Germinal center (tissue), 1 donor: ENCODE measurements at regions not wholly inside any gene's neighbourhood (a gene's known extent, or its start where the extent isn't known, plus 50 kb on each side); places are given as distances from the start of the nearest gene placed in this dataset.

Source experiments
- DNase-seq: peaks from one replicate; pipeline ENCODE4 v3.0.0; 2012; ENCODE audit warnings: mixed read lengths, low spot score

DNA sequence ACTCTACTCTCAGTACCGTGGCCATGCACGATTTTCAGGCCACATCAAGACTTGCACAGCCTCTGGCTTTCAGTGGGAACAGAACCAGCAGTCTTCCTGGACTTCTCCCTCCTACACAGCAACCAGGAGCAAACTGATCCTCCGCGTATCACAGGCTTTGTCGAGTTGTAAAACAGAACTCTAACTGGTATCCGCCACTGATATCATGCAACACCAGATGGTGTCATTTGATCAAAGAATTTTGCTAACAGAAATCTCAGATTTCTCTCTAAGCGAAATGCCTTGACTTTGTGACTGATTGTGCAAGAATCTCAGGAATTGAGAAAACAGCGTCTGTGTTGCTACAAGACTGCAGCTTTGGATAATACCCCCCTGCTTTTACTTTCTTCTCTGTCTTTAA, 85.7 kb downstream of the COPS8 start:
- DNase-seq: no peak

DNA sequence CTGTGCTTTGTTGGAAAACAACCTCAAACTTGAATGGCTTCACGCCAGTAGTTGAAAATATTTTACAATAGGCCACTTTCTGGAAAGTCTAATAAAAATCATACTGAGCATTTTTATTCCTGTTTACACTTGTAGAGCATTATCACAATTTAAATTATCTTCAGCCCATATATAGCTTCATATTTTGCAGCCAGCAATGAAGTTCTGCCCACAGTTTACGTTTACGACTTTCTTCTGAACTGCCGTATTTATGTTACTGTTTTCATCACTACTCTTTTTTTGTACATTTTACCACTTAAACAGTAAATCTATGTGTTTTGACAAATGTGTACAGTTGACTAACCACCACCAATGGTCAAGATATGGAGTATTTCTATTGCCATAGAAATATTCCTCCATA, 86.2 kb downstream of the COPS8 start:
- no peak for DNase-seq

- no peak for DNase-seq
These were observed 91.4 kb downstream of the COPS8 start for GRCh38 chr2:237177052-237177451.

GRCh38 chr2:237177986-237178385, 92.3 kb downstream of the COPS8 start:
- DNase-seq: no peak

GRCh38 chr2:237178396-237178795, 92.7 kb downstream of the COPS8 start:
- DNase-seq: no peak

DNA sequence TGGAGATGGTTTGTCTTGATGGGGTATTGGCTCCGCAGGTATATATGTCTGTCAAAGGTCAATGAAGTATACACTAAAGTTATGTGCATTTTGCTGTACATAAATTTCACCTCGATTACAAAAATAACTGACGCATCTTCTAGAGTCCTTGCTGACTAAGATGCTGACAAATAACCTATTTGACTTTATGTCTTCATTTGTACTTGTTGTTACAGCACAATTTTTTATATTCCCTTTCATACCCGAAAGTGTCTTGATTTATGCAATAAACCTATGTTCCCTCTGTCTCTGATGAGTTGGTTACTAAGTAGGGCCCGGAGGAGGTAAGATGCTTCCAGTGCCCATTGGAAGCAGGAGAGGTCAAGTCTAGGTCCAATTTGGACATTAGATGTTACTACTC, 93.5 kb downstream of the COPS8 start:
- DNase-seq: no peak

GRCh38 chr2:237180187-237180586, 94.5 kb downstream of the COPS8 start:
- DNase-seq: no peak

GRCh38 chr2:237180987-237181386, 95.3 kb downstream of the COPS8 start:
- DNase-seq: no peak

DNA sequence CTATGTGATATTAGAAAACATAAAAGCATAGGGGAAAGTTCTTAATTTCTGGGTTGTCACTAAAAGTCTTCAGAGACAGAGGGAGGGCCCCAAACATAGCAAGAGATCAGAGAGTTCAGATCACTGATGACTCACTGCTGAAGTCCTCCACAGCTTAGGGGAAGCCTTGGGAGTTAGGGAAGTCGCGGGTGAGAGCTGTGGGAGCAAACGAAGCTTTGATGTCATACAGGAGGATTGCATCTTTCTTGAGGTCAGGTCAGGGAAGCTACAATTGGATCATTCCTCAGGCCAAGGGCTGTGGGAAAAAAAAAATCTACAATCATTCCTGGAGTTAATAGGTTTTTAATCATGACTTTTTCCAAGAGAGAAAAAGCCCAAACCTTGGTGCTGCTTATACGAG, 96.2 kb downstream of the COPS8 start:
- no peak for DNase-seq

DNA sequence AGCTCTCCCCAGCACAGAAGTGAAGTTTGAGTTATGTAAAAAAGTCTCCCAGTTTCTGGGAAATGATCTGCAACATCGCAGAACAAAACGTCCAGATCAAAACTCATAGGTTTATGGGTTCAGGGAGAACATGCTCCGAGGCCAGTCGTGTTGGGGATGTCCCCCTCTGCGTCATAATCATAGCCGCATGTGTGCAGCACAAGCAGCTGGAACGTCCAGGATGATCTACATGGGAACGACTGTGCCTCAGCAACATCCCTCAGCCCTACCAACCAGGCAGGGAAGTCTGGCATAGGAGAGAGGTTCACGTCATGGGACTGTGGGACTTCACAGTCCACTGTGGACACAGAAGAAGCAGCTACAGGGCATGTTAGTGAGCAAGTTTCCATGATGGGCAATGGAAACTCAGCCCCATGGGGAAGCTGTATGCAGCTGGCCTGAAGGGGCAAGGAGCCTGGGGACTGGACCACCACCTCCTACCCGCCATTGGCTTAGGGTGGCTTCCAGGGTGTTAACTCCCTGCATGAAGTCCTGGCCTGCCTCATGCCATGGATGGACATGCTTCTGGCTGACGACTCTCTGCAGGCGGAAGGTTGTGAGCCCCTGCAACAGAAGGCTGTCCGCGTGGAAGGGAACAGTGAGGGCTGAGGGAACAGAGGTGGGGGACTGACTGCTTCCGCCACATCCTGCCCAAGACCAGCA, 96.9 kb downstream of the COPS8 start:
- no peak for DNase-seq

- DNase-seq: no peak
These were observed 98.7 kb downstream of the COPS8 start for GRCh38 chr2:237184192-237184918.

- no peak for DNase-seq
These were observed 99.3 kb downstream of the COPS8 start for GRCh38 chr2:237184919-237185552.

DNA sequence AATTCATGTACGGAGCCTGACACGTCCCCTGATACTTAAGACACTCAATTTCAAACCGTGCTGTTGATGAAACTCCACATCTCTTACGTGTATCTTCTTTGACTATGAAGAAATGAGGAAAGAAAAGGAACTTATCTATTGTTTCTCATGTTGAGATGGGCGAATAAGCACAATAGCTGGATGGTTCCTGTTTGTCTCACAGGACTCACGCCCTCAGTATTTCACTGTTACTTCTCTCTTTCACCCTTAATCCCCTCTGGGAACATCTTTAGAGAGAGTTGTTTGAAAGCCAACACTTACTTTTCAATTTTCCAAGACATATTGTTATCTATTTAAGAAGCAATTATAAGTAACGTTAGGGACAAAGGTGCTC, 99.8 kb downstream of the COPS8 start:
- no peak for DNase-seq

DNA sequence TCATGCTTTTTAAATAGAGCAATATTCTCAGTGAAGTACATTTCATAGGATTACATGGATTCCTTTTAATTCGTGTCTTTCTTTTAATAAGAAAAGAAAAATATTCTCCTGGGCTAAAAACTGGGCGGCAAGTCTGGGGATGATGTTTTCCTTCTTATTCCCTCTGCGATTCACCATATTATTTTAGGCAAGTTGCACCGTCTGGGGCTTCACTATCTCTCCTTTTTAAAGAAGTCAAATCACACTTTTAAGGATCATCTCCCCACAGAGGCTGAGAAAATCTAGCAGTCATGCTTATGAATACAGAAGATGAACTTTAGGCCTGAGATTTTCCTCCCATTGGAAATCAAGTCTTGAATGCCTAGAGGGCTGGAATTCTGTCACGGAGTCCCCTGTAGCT, 104.1 kb downstream of the COPS8 start:
- no peak for DNase-seq

GRCh38 chr2:237190966-237191713, 105.5 kb downstream of the COPS8 start:
- no peak for DNase-seq

DNA sequence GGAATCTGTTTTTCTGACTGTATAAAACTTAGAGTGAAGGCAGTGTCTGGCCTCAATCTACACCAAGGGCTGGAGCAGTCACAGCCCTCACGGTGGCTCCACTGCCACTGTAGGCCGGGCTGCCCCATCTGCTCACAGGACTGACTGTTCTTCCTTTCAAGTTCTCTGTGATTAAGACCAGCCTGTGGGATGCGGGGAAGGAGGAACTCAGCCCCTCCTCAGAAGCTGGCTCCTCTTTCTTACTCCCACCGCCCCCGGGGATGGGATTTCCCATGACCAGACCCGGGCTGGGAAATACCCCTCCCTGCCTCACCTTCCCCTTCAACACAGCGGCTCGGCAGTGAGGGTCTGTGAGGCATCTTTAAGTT, 106.0 kb downstream of the COPS8 start:
- no peak for DNase-seq

DNA sequence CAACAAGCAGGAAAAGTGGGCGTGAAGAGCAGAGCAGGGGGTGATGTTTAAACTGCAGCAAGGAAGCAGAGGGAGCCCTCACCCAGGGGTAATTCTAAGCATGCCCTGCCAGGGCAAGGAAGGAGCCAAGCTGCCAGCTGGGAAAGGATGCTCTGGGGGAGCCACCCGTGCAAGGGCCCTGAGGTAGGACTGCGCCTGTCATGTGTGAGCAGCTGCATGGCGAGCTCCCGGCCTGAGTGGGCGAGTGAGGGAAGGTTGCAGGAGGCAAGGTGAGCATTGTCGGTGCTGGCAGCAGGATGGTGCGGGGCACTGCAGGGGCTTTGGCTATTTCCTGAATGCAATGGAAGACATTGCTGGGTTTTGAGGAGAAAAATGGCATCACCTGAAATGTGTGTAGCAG, 107.2 kb downstream of the COPS8 start:
- DNase-seq: no peak

- no peak for DNase-seq
These were observed 107.7 kb downstream of the COPS8 start for GRCh38 chr2:237193436-237193835.

DNA sequence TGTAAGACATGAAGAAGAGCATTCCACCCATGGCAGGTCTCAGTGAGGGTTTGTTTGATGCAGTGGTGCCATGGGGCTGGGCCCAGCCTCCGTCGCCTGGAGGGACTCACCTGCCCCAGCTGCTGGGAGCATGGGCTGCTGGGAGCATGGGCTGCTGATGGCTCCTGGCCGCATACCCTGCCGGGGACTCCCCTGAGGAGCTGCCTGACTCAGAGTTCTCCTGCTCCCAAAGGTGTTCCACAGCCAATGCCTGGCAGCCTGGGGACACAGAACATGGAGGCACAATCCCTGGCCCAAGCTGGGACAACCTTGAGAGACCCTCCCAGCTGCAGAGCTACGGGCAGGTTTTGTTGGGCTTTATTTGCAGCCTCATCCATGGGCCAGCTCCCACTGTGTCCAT, 108.4 kb downstream of the COPS8 start:
- DNase-seq: no peak

DNA sequence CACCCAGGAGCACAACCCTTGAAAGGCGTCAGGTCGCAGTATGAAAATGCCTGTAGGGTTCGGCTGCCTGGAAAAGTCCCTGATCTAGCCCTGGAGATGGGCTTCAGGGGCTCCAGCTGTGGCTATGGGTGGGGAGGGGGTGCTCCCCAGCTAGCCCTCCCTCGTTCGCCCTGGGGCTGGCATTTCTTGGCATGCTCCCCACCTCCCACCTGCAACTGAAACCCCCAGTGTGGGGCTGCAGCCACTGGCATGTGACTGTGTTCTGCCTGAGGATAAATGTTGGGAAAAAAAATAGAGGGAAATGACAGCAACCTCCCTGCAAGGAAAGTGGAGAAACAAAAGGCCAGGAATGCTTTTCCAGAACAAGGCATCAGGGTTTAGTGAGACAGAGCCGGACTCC, 109.2 kb downstream of the COPS8 start:
- no peak for DNase-seq

GRCh38 chr2:237195396-237196120, 109.9 kb downstream of the COPS8 start:
- no peak for DNase-seq

- no peak for DNase-seq
These were observed 110.7 kb downstream of the COPS8 start for GRCh38 chr2:237196409-237196808.
